ENCODE measurements at regions not wholly inside any gene's neighbourhood (a gene's known extent, or its start where the extent isn't known, plus 50 kb on each side); places are given as distances from the start of the nearest gene placed in this dataset.

GRCh38 chr16:88316941-88317612, 65.7 kb upstream of the ZNF469 start:
- no peak overlapping the region for H3K9ac ChIP-seq (ENCODE audit: low read length in 2 of 2)
- no peak overlapping the region for H3K27ac ChIP-seq (ENCODE audit: low read length)
- peaks cover 6 to 9% of the 10 kb centered on the region in 2 donors for H3K27me3 ChIP-seq (ENCODE audit: control insufficient read depth in 1 of 2, insufficient read depth in 2 of 2, low read length in 2 of 2)
- no peaks in the 10 kb centered on the region for H3K9me3 ChIP-seq (ENCODE audit: control insufficient read depth in 2 of 2, low read length in 2 of 2)
- H3K36me3 ChIP-seq (ENCODE audit: control insufficient read depth in 2 of 2, insufficient read depth in 2 of 2, low read length in 2 of 2), result no peaks in the 10 kb centered on the region
- H3K4me3 ChIP-seq (ENCODE audit: low read length in 2 of 2), result no peak overlapping the region
- H3K4me1 ChIP-seq (ENCODE audit: control insufficient read depth, insufficient read depth, low read length), result no peaks in the 10 kb centered on the region

GRCh38 chr16:88317613-88317965, 65.2 kb upstream of the ZNF469 start:
- Histone ChIP-seq H3K4me1 (ENCODE audit: control insufficient read depth, insufficient read depth, low read length) (no peaks in the 10 kb centered on the region), H3K27ac (ENCODE audit: low read length) (no peak overlapping the region), H3K36me3 (ENCODE audit: control insufficient read depth in 2 of 2, insufficient read depth in 2 of 2, low read length in 2 of 2) (no peaks in the 10 kb centered on the region), H3K4me3 (ENCODE audit: low read length in 2 of 2) (no peak overlapping the region), H3K9ac (ENCODE audit: low read length in 2 of 2) (no peak overlapping the region), H3K27me3 (ENCODE audit: control insufficient read depth in 1 of 2, insufficient read depth in 2 of 2, low read length in 2 of 2) (peaks cover 6 to 9% of the 10 kb centered on the region in 2 donors), H3K9me3 (ENCODE audit: control insufficient read depth in 2 of 2, low read length in 2 of 2) (no peaks in the 10 kb centered on the region)

DNA sequence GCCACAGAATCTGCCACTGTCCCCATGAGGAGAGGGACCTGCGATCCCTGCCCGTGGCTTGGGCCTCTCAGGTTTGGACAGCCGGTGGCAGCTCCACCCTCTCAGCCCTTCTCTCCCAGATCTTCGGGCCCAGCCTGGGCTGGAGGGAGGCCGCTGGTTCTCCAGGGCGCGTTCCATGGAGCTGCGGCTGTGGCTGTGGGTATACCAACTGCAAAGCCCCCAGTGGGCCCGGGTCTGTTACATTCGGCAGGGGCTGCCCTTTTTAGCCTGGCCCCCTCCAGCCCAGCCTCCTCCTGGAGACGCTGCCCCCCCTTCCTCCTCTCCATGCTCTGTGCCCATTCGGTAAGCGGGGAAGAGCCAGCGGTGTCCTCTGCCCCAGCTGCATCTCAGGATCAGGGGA, 64.7 kb upstream of the ZNF469 start:
- peaks cover 6 to 9% of the 10 kb centered on the region in 2 donors for H3K27me3 ChIP-seq (ENCODE audit: control insufficient read depth in 1 of 2, insufficient read depth in 2 of 2, low read length in 2 of 2)
- H3K4me1 ChIP-seq (ENCODE audit: control insufficient read depth, insufficient read depth, low read length), result no peaks in the 10 kb centered on the region
- no peak overlapping the region for H3K4me3 ChIP-seq (ENCODE audit: low read length in 2 of 2)
- no peak overlapping the region for H3K9ac ChIP-seq (ENCODE audit: low read length in 2 of 2)
- H3K27ac ChIP-seq (ENCODE audit: low read length), result no peak overlapping the region
- no peaks in the 10 kb centered on the region for H3K36me3 ChIP-seq (ENCODE audit: control insufficient read depth in 2 of 2, insufficient read depth in 2 of 2, low read length in 2 of 2)
- no peaks in the 10 kb centered on the region for H3K9me3 ChIP-seq (ENCODE audit: control insufficient read depth in 2 of 2, low read length in 2 of 2)

- H3K9ac ChIP-seq (ENCODE audit: low read length in 2 of 2), result no peak overlapping the region
- H3K27ac ChIP-seq (ENCODE audit: low read length), result no peak overlapping the region
- no peaks in the 10 kb centered on the region for H3K9me3 ChIP-seq (ENCODE audit: control insufficient read depth in 2 of 2, low read length in 2 of 2)
- H3K36me3 ChIP-seq (ENCODE audit: control insufficient read depth in 2 of 2, insufficient read depth in 2 of 2, low read length in 2 of 2), result no peaks in the 10 kb centered on the region
- no peak overlapping the region for H3K4me3 ChIP-seq (ENCODE audit: low read length in 2 of 2)
- H3K4me1 ChIP-seq (ENCODE audit: control insufficient read depth, insufficient read depth, low read length), result no peaks in the 10 kb centered on the region
- peaks cover 6 to 9% of the 10 kb centered on the region in 2 donors for H3K27me3 ChIP-seq (ENCODE audit: control insufficient read depth in 1 of 2, insufficient read depth in 2 of 2, low read length in 2 of 2)
Measured at GRCh38 chr16:88318521-88318920, 64.2 kb upstream of the ZNF469 start.

GRCh38 chr16:88319116-88319965, 63.4 kb upstream of the ZNF469 start:
- Histone ChIP-seq H3K27me3 (ENCODE audit: control insufficient read depth in 1 of 2, insufficient read depth in 2 of 2, low read length in 2 of 2) (peaks cover 6 to 9% of the 10 kb centered on the region in 2 donors), H3K27ac (ENCODE audit: low read length) (no peak overlapping the region)

DNA sequence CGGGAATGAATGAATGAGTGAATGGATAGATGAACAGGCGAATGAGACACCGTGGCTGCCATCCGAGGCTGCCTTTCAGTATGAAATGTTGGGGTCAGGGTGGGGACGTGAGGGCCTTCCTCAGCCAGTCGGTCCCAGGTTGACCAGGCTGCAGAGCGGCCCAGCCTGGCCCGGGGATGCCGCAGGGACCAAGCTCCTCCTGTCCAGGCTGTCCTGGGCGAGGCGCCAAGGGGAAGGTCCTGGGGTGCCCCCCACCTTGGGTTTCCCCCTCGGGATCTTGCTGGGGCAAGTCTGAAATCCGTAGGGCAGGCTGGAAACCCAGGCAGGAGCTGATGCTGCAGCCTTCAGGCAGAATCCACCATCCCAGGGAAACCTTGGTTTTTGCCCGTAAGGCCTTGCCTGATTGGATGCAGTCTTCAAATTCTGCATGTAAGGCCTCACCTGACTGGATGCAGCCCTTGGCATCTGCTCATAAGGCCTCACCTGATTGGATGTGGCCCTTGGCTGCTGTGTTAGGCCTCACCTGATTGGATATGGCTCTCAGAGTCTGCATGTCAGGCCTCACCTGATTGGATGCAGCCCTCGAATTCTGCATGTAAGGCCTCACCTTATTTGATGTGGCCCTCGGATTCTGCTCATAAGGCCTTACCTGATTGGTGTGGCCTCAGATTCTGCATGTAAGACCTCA, 61.7 kb upstream of the ZNF469 start:
- Histone ChIP-seq H3K9me3 (ENCODE audit: control insufficient read depth in 2 of 2, low read length in 2 of 2) (peaks cover 0 to 3% of the 10 kb centered on the region in 2 donors), H3K4me1 (ENCODE audit: control insufficient read depth, insufficient read depth, low read length) (no peaks in the 10 kb centered on the region), H3K9ac (ENCODE audit: low read length in 2 of 2) (no peak overlapping the region), H3K36me3 (ENCODE audit: control insufficient read depth in 2 of 2, insufficient read depth in 2 of 2, low read length in 2 of 2) (no peaks in the 10 kb centered on the region), H3K4me3 (ENCODE audit: low read length in 2 of 2) (no peak overlapping the region), H3K27me3 (ENCODE audit: control insufficient read depth in 1 of 2, insufficient read depth in 2 of 2, low read length in 2 of 2) (peaks cover 6 to 9% of the 10 kb centered on the region in 2 donors), H3K27ac (ENCODE audit: low read length) (no peak overlapping the region)

More at GRCh38 chr16:88319116-88319965, 63.4 kb upstream of the ZNF469 start:
- Histone ChIP-seq H3K9ac (ENCODE audit: low read length in 2 of 2) (no peak overlapping the region), H3K4me3 (ENCODE audit: low read length in 2 of 2) (no peak overlapping the region), H3K9me3 (ENCODE audit: control insufficient read depth in 2 of 2, low read length in 2 of 2) (peaks cover 0 to 3% of the 10 kb centered on the region in 2 donors), H3K36me3 (ENCODE audit: control insufficient read depth in 2 of 2, insufficient read depth in 2 of 2, low read length in 2 of 2) (no peaks in the 10 kb centered on the region), H3K4me1 (ENCODE audit: control insufficient read depth, insufficient read depth, low read length) (no peaks in the 10 kb centered on the region)

- H3K27me3 ChIP-seq (ENCODE audit: control insufficient read depth in 1 of 2, insufficient read depth in 2 of 2, low read length in 2 of 2), result peaks cover 6 to 9% of the 10 kb centered on the region in 2 donors
- H3K36me3 ChIP-seq (ENCODE audit: control insufficient read depth in 2 of 2, insufficient read depth in 2 of 2, low read length in 2 of 2), result no peaks in the 10 kb centered on the region
- H3K4me3 ChIP-seq (ENCODE audit: low read length in 2 of 2), result no peak overlapping the region
- H3K4me1 ChIP-seq (ENCODE audit: control insufficient read depth, insufficient read depth, low read length), result no peaks in the 10 kb centered on the region
- H3K27ac ChIP-seq (ENCODE audit: low read length), result no peak overlapping the region
- peaks cover 0 to 3% of the 10 kb centered on the region in 2 donors for H3K9me3 ChIP-seq (ENCODE audit: control insufficient read depth in 2 of 2, low read length in 2 of 2)
- no peak overlapping the region for H3K9ac ChIP-seq (ENCODE audit: low read length in 2 of 2)
Measured at GRCh38 chr16:88321635-88322499, 60.9 kb upstream of the ZNF469 start.

DNA sequence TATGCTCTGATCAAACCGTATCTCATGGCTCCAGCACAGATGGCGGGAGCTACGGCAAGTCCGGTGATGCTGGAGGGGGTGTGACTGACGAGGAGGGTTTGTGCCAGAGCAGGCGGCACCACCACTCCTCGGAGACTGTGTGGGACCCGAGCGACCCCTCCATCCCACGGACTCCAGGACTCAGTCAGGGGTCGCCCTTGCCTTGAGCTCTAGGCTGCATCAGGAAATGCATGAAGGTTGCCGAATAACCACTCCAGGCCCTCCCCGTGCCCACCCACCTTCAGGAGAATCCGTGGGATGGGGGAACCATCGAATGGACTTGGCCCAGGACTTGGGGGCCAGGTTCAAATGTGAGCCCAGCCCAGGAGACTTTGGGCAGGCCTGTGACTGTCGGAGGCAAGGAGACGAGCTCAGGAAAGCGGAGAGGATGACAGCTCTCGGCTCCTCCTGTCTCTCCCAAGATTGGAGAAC, 60.2 kb upstream of the ZNF469 start:
- peaks cover 0 to 3% of the 10 kb centered on the region in 2 donors for H3K9me3 ChIP-seq (ENCODE audit: control insufficient read depth in 2 of 2, low read length in 2 of 2)
- no peak overlapping the region for H3K9ac ChIP-seq (ENCODE audit: low read length in 2 of 2)

DNA sequence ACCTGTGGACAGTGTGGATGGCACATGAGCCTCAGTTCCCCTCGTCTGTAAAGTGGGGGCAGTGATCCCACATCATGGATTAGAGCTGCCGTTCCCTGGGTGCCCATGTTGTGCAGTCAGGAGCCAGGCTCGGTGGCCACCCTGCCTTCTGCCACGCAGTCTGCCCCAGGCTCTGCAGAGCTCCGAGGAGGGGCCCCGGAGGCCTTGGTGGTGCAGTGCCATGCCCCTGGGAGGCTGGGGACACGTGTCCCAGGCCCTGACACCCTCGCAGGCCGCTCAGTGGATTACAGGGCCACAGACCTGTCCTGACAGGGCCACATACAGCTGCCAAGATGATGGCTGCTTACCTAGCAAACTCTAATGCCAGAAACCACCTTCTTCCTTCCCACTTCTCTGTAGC, 59.7 kb upstream of the ZNF469 start:
- H3K9ac ChIP-seq (ENCODE audit: low read length in 2 of 2), result no peak overlapping the region
- H3K36me3 ChIP-seq (ENCODE audit: control insufficient read depth in 2 of 2, insufficient read depth in 2 of 2, low read length in 2 of 2), result no peaks in the 10 kb centered on the region
- H3K9me3 ChIP-seq (ENCODE audit: control insufficient read depth in 2 of 2, low read length in 2 of 2), result peaks cover 0 to 3% of the 10 kb centered on the region in 2 donors
- no peaks in the 10 kb centered on the region for H3K4me1 ChIP-seq (ENCODE audit: control insufficient read depth, insufficient read depth, low read length)
- peaks cover 0 to 6% of the 10 kb centered on the region in 2 donors for H3K27me3 ChIP-seq (ENCODE audit: control insufficient read depth in 1 of 2, insufficient read depth in 2 of 2, low read length in 2 of 2)
- no peak overlapping the region for H3K27ac ChIP-seq (ENCODE audit: low read length)
- H3K4me3 ChIP-seq (ENCODE audit: low read length in 2 of 2), result no peak overlapping the region

More for the DNA sequence above, 60.2 kb upstream of the ZNF469 start:
- Histone ChIP-seq H3K27me3 (ENCODE audit: control insufficient read depth in 1 of 2, insufficient read depth in 2 of 2, low read length in 2 of 2) (peaks cover 0 to 6% of the 10 kb centered on the region in 2 donors), H3K4me1 (ENCODE audit: control insufficient read depth, insufficient read depth, low read length) (no peaks in the 10 kb centered on the region), H3K27ac (ENCODE audit: low read length) (no peak overlapping the region), H3K36me3 (ENCODE audit: control insufficient read depth in 2 of 2, insufficient read depth in 2 of 2, low read length in 2 of 2) (no peaks in the 10 kb centered on the region), H3K4me3 (ENCODE audit: low read length in 2 of 2) (no peak overlapping the region)

All from stomach smooth muscle (tissue), 2 donors.